DMS79 treated with DMSO at 0.1 percent for 48 hours (cell line): ENCODE measurements at regions not wholly inside any gene's neighbourhood (a gene's known extent, or its start where the extent isn't known, plus 50 kb on each side); places are given as distances from the start of the nearest gene placed in this dataset.
"Not testable (repeated sequence)": the region's sequence is repeated elsewhere in the genome, so short reads cannot be mapped to it uniquely, and the experiment has no call there.

Experiments used
- DNase-seq: peaks from one replicate; lab custom pipeline; 2025; lab: John Stamatoyannopoulos, UW

GRCh38 chr1:65062339-65062738 is 85.7 kb upstream of the AK4 start:
- DNase-seq = no peak

DNA sequence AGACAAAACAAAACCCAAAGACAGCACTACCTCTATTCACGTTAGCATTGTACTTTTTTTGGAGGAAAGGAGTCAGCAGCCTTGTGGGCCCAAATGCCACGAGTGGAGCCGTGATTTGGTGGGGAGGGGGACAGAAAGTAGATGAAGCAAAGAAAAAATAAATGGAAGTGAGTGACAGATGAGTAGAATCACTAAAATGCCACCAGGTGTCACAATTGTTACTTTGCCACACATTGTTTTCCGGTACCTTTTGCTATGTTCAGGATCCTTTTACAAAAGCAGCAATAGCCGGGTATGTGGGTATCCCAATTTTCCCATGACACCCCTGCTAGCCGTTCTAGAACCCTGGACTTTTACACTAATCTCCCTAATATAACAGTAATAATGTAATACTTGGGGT is 85.0 kb upstream of the AK4 start:
- DNase-seq = no peak

GRCh38 chr1:65064981-65065380 is 83.0 kb upstream of the AK4 start:
- no peak for DNase-seq

GRCh38 chr1:65065524-65066418 is 82.2 kb upstream of the AK4 start:
- DNase-seq = peak; percentile 25

GRCh38 chr1:65066419-65066765 is 81.6 kb upstream of the AK4 start:
- DNase-seq = no peak

- DNase-seq = peak; percentile 37
Observed at GRCh38 chr1:65066766-65067490, 81.1 kb upstream of the AK4 start.

DNA sequence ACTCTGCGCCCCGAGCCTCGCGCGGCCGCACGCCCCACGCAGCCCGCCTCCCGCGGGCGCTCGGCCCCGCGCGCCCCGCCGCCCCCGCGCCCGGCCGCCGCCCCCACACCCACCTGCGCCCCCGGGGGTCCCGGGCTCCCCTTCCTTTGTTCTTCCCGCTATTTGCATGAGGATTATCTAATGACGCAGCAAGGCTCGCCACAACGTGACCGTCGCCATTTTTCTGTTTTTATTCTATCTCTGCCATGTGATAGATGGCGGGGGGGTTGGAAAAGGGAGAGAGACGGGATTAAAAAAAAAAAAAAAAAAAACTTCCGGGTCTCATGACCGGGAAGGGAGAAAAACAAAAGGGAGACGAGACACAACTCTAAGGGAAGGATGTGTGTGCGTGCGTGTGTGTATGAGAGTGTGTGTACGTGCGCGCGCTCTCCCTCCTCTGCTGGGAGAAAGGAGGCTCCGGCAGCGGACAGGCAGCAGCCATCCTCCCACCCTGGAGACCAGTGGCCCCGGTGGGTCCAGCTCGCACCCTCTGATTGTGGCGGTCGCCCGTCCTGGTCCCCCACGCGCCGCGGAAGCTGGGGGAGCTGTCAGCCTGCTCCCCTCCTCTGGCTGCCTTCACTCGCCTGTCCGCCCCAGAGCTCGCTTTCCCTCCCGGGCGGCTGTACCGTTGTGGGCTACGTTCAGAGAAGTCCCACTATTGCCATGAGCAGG is 80.4 kb upstream of the AK4 start:
- DNase-seq = peak; percentile 73

- peak; percentile 59 for DNase-seq
Observed at GRCh38 chr1:65068202-65069010, 79.6 kb upstream of the AK4 start.

- no peak for DNase-seq
Observed at GRCh38 chr1:65069011-65069565, 78.9 kb upstream of the AK4 start.

GRCh38 chr1:65072845-65073244 is 75.2 kb upstream of the AK4 start:
- no peak for DNase-seq

DNA sequence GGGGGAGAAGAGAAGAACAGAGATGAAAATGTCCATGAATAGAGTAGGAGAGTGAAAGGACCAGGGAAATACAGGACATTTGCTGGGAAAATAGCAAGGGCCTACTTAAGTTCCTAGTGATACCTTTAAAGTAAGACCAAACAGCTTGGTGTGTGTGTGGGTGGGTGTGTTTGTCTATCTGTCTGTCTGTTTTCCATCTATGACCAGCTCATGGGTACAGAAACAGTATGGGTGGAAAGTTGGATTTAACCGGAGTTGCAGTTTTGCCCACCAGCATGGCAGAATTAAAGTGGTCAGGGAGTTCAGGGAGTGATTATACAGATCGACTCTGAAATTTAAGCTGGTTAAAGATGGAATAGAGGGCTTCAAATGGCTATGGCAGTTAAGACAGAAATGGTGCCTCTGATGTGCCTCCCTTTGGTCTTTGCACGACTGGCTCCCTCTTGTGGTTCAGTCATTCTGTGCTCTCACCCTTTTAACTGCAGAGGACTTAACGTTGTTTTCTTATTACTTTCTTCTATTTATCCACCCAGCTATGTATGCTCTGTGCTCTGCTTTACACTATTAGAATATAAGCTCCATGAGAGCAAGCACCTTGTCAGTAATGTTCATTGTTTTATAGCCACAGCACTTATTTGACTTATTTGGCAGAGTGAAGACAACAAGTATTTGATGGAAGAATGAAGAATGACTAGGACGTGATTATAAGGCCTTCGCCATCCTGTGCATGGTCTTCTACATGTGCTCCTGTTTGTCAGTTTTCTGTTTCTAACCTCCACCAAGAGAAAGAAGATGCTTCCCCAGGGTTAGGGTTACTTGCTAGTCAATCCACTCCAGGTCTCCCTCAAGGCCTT is 72.7 kb upstream of the AK4 start:
- DNase-seq = peak; percentile 64

GRCh38 chr1:65077369-65077768 is 70.6 kb upstream of the AK4 start:
- DNase-seq = no peak

DNA sequence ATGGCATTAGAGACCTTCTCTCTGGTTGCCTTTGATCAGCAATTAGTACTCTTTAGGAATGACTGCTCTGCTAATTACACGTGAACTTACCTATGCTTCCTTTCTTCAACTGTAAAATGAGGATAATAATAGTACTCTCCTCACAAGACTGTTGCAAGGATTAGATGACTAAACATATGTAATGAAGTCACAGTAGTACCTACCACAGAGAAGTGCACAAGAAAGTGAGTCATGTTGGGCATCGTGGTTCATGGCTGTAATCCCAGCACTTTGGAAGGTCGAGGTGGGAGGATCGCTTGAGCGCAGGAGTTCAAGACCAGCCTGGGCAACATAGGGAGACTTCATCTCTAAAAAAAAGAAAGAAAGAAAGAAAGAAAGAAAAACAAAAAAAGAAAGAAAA is 68.1 kb upstream of the AK4 start:
- no peak for DNase-seq

GRCh38 chr1:65082346-65083040 is 65.5 kb upstream of the AK4 start:
- DNase-seq = no peak

DNA sequence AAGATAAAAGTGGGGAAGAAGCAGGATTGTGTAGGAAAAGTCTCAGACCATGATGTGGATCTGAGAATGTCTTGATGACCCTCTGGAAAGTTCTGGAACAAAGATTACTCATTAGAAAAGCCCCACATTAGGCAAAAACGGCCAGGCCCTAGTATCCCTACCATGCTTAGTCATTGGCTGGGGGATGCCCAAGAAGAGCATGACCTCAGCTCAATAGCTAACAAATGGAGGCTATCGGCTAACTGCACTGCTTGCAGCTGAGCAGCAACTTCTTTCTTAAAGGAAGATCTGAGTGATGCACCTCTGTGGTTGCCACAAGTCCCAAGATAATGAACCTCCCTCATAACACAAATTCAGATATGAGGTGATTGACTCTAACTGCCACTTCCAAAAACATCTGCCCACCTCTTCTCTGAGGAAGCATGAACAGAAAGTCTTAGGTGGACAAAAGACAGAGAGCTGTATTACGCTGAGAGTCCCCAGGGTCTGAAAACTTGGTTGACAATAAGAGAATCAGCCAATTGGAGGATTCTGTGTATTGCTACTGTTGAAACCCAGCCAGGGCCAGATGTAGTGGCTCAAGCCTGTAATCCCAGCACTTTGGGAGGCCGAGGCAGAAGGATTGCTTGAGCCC is 64.6 kb upstream of the AK4 start:
- DNase-seq = no peak

GRCh38 chr1:65084066-65084465 is 63.9 kb upstream of the AK4 start:
- DNase-seq = no peak

GRCh38 chr1:65087519-65087918 is 60.5 kb upstream of the AK4 start:
- DNase-seq = not testable (repeated sequence)

- DNase-seq = no peak
Observed at GRCh38 chr1:65090406-65090805, 57.6 kb upstream of the AK4 start.

GRCh38 chr1:65092691-65093090 is 55.3 kb upstream of the AK4 start:
- no peak for DNase-seq

DNA sequence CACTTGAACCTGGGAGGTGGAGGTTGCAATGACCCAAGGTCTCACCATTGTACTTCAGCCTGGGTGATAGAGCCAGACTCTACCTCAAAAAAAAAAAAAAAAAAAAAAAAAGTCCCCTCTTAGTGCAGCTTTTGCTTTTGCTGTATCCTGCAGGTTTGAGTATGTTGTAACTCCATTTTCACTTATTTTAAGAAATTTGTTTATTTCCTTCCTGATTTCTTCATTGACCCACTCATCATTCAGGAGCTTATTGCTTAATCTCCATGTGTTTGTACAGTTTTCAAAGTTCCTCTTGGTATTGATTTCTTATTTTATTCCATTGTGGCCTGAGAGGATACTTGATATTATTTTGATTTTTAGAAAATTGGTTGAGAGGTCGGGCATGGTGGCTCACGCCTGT is 50.9 kb upstream of the AK4 start:
- no peak for DNase-seq
